GM23248 (cell line): ENCODE measurements at regions not wholly inside any gene's neighbourhood (a gene's known extent, or its start where the extent isn't known, plus 50 kb on each side); places are given as distances from the start of the nearest gene placed in this dataset.
A peak's percentile ranks its signal among the peaks of the same experiment; 100 is the strongest.

Experiments
- DNase-seq: peaks from one replicate; pipeline ENCODE4 v3.0.0-alpha.2; 2015
- H2AFZ ChIP-seq: fragments of 200-600 bp; sonication (generic); 2 replicates; pipeline ENCODE4 v1.6.1; 2016; ENCODE audit warnings: antibody characterized with exemption
- H3F3A ChIP-seq: fragments of 200-600 bp; sonication (generic); 2 replicates; pipeline ENCODE4 v1.6.1; 2016; ENCODE audit warnings: mild to moderate bottlenecking, antibody characterized with exemption, mixed run types; ENCODE audit not compliant: insufficient read depth
- H3K27ac ChIP-seq: fragments of 200-600 bp; sonication (generic); 2 replicates; pipeline ENCODE4 v1.5.1; 2016; ENCODE audit warnings: mild to moderate bottlenecking
- H3K27me3 ChIP-seq: fragments of 200-600 bp; sonication (generic); replicated peaks from 2 replicates; pipeline ENCODE4 v1.6.1; 2016; ENCODE audit warnings: mild to moderate bottlenecking; ENCODE audit not compliant: insufficient read depth
- H3K36me3 ChIP-seq: fragments of 200-600 bp; sonication (generic); 2 replicates; pipeline ENCODE4 v1.6.1; 2016; ENCODE audit warnings: low read depth, mild to moderate bottlenecking
- H3K4me1 ChIP-seq: fragments of 200-600 bp; sonication (generic); 2 replicates; pipeline ENCODE4 v1.6.1; 2016; ENCODE audit warnings: mild to moderate bottlenecking; ENCODE audit not compliant: insufficient read depth
- H3K4me2 ChIP-seq: fragments of 200-600 bp; sonication (generic); one replicate; pipeline ENCODE4 v1.6.1; 2016; ENCODE audit warnings: mild to moderate bottlenecking; ENCODE audit not compliant: unreplicated experiment
- H3K4me3 ChIP-seq: fragments of 200-600 bp; sonication (generic); 2 replicates; pipeline ENCODE4 v1.5.1; 2016; ENCODE audit warnings: mild to moderate bottlenecking
- H3K79me2 ChIP-seq: fragments of 200-600 bp; sonication (generic); 2 replicates; pipeline ENCODE4 v1.6.1; 2016; ENCODE audit warnings: mild to moderate bottlenecking; ENCODE audit not compliant: insufficient read depth
- H3K9ac ChIP-seq: fragments of 200-600 bp; sonication (generic); 2 replicates; pipeline ENCODE4 v1.6.1; 2016; ENCODE audit warnings: mild to moderate bottlenecking
- H3K9me2 ChIP-seq: fragments of 200-600 bp; sonication (generic); 2 replicates; pipeline ENCODE4 v1.6.1; 2016; ENCODE audit warnings: mixed run types, mild to moderate bottlenecking, moderate library complexity; ENCODE audit not compliant: insufficient read depth
- H3K9me3 ChIP-seq: fragments of 200-600 bp; sonication (generic); one replicate; pipeline ENCODE4 v1.6.1; 2017; ENCODE audit warnings: low read depth
- H4K20me1 ChIP-seq: fragments of 200-600 bp; sonication (generic); 2 replicates; pipeline ENCODE4 v1.6.0; 2016; ENCODE audit not compliant: insufficient read depth
- EZH2 ChIP-seq: fragments of 200-600 bp; sonication (generic); IDR thresholded peaks from 2 replicates; pipeline ENCODE4 v1.6.1; 2018; ENCODE audit warnings: antibody characterized with exemption, mild to moderate bottlenecking; ENCODE audit not compliant: insufficient read depth, poor library complexity, severe bottlenecking
- EZH2phosphoT487 ChIP-seq: fragments of 200-600 bp; sonication (generic); IDR thresholded peaks from 2 replicates; pipeline ENCODE4 v1.6.1; 2018; ENCODE audit warnings: antibody characterized with exemption, moderate library complexity, mild to moderate bottlenecking, low read depth; ENCODE audit not compliant: insufficient read depth
- WGBS, 2 experiments: methylation state at CpG; one replicate each; pipeline ENCODE4 v1.1.6; 2015 to 2017; ENCODE audit warnings: low lambda C conversion rate in 2 of 2, low coverage in 1 of 2; ENCODE audit errors: missing lambda C conversion rate in 2 of 2; 5-methylcytosine and 5-hydroxymethylcytosine counted together
- in situ Hi-C: fragments of 300-500 bp; cut with MboI; formaldehyde crosslinking; loops from 2 replicates; pipeline ENCODE4 v1.15.0; 2020

GRCh38 chr2:35251156-35251555 is 1104.4 kb upstream of the CRIM1 start:
- WGBS, 2 experiments, result 14 to 19% methylated on average over 3 of the region's 3 CpGs
- Histone ChIP-seq H3K9ac (no peak overlapping the region), H3K79me2 (no peaks in the 10 kb centered on the region), H3K36me3 (no peaks in the 10 kb centered on the region), H3K4me2 (no peak overlapping the region), H3K9me2 (no peaks in the 10 kb centered on the region), H4K20me1 (no peaks in the 10 kb centered on the region), H3K27ac (no peak overlapping the region), H3F3A (no peaks in the 10 kb centered on the region), H2AFZ (no peak overlapping the region), H3K9me3 (no peaks in the 10 kb centered on the region), H3K27me3 (no peaks in the 10 kb centered on the region), H3K4me1 (no peaks in the 10 kb centered on the region), H3K4me3 (no peak overlapping the region)
- in situ Hi-C loops, result no loop called here
- no peak for TF ChIP-seq EZH2
- no peak for TF ChIP-seq EZH2phosphoT487
- no peak for DNase-seq

- H3K9me3 ChIP-seq, result no peaks in the 10 kb centered on the region
- WGBS, 2 experiments, result 5 to 8% methylated on average over 2 of the region's 2 CpGs
- TF ChIP-seq EZH2phosphoT487, result no peak
- TF ChIP-seq EZH2, result no peak
Measured at GRCh38 chr2:35246702-35247101, 1108.9 kb upstream of the CRIM1 start.

GRCh38 chr2:35228584-35228983 is 1127.0 kb upstream of the CRIM1 start:
- no peaks in the 10 kb centered on the region for H3K27me3 ChIP-seq
- in situ Hi-C loops, result no loop called here
- no peaks in the 10 kb centered on the region for H3K79me2 ChIP-seq

More at GRCh38 chr2:35246702-35247101, 1108.9 kb upstream of the CRIM1 start:
- no peak overlapping the region for H2AFZ ChIP-seq
- H4K20me1 ChIP-seq, result no peaks in the 10 kb centered on the region
- no peak overlapping the region for H3K9ac ChIP-seq
- no peak for DNase-seq
- no peaks in the 10 kb centered on the region for H3K9me2 ChIP-seq
- no peaks in the 10 kb centered on the region for H3K27me3 ChIP-seq
- no peaks in the 10 kb centered on the region for H3K79me2 ChIP-seq
- H3K4me3 ChIP-seq, result no peak overlapping the region
- H3K4me1 ChIP-seq, result no peaks in the 10 kb centered on the region
- in situ Hi-C loops, result no loop called here
- H3K27ac ChIP-seq, result no peak overlapping the region
- no peaks in the 10 kb centered on the region for H3F3A ChIP-seq
- no peaks in the 10 kb centered on the region for H3K36me3 ChIP-seq
- H3K4me2 ChIP-seq, result no peak overlapping the region

GRCh38 chr2:35220461-35220860 is 1135.1 kb upstream of the CRIM1 start:
- in situ Hi-C loops, result no loop called here
- H4K20me1 ChIP-seq, result no peaks in the 10 kb centered on the region
- H2AFZ ChIP-seq, result no peak overlapping the region
- no peak overlapping the region for H3K9ac ChIP-seq
- peak; percentile 1 for DNase-seq
- no peaks in the 10 kb centered on the region for H3F3A ChIP-seq
- no peaks in the 10 kb centered on the region for H3K79me2 ChIP-seq
- no peaks in the 10 kb centered on the region for H3K9me2 ChIP-seq
- TF ChIP-seq EZH2 (no peak), EZH2phosphoT487 (no peak)
- H3K4me2 ChIP-seq, result no peak overlapping the region
- no peaks in the 10 kb centered on the region for H3K36me3 ChIP-seq
- H3K27me3 ChIP-seq, result no peaks in the 10 kb centered on the region
- no peaks in the 10 kb centered on the region for H3K4me1 ChIP-seq
- H3K9me3 ChIP-seq, result peaks cover 4% of the 10 kb centered on the region
- H3K27ac ChIP-seq, result no peak overlapping the region
- H3K4me3 ChIP-seq, result no peak overlapping the region
- 20 to 21% methylated on average over 2 of the region's 2 CpGs for WGBS, 2 experiments

More at GRCh38 chr2:35228584-35228983, 1127.0 kb upstream of the CRIM1 start:
- H2AFZ ChIP-seq, result no peak overlapping the region
- H4K20me1 ChIP-seq, result no peaks in the 10 kb centered on the region
- no peaks in the 10 kb centered on the region for H3K9me2 ChIP-seq
- no peak overlapping the region for H3K9ac ChIP-seq
- no peaks in the 10 kb centered on the region for H3K36me3 ChIP-seq
- WGBS, 2 experiments, result 0 to 4% methylated on average over 2 of the region's 2 CpGs
- H3K4me2 ChIP-seq, result no peak overlapping the region
- no peaks in the 10 kb centered on the region for H3F3A ChIP-seq
- H3K9me3 ChIP-seq, result no peaks in the 10 kb centered on the region
- H3K4me1 ChIP-seq, result no peaks in the 10 kb centered on the region
- no peak for DNase-seq
- no peak overlapping the region for H3K4me3 ChIP-seq
- H3K27ac ChIP-seq, result no peak overlapping the region
- TF ChIP-seq EZH2phosphoT487 (no peak), EZH2 (no peak)

GRCh38 chr2:35204881-35205280 is 1150.7 kb upstream of the CRIM1 start:
- H2AFZ ChIP-seq, result no peak overlapping the region
- no peak overlapping the region for H3K4me2 ChIP-seq
- no peaks in the 10 kb centered on the region for H4K20me1 ChIP-seq
- no peak for DNase-seq
- no peaks in the 10 kb centered on the region for H3K27me3 ChIP-seq
- H3K4me1 ChIP-seq, result no peaks in the 10 kb centered on the region
- no peak overlapping the region for H3K9ac ChIP-seq
- H3F3A ChIP-seq, result no peaks in the 10 kb centered on the region
- no peak overlapping the region for H3K27ac ChIP-seq
- H3K36me3 ChIP-seq, result no peaks in the 10 kb centered on the region
- TF ChIP-seq EZH2phosphoT487 (no peak), EZH2 (no peak)
- H3K4me3 ChIP-seq, result no peak overlapping the region
- in situ Hi-C loops, result no loop called here
- H3K9me2 ChIP-seq, result no peaks in the 10 kb centered on the region
- no peaks in the 10 kb centered on the region for H3K79me2 ChIP-seq
- WGBS, 2 experiments, result 6 to 7% methylated on average over 2 of the region's 2 CpGs
- H3K9me3 ChIP-seq, result no peaks in the 10 kb centered on the region
